ENCODE measurements at regions not wholly inside any gene's neighbourhood (a gene's known extent, or its start where the extent isn't known, plus 50 kb on each side); places are given as distances from the start of the nearest gene placed in this dataset.
"Not testable (repeated sequence)": the region's sequence is repeated elsewhere in the genome, so short reads cannot be mapped to it uniquely, and the experiment has no call there.

GRCh38 chr5:168121138-168121494 lies 170.3 kb upstream of the WWC1 start:
- no peak for DNase-seq

DNA sequence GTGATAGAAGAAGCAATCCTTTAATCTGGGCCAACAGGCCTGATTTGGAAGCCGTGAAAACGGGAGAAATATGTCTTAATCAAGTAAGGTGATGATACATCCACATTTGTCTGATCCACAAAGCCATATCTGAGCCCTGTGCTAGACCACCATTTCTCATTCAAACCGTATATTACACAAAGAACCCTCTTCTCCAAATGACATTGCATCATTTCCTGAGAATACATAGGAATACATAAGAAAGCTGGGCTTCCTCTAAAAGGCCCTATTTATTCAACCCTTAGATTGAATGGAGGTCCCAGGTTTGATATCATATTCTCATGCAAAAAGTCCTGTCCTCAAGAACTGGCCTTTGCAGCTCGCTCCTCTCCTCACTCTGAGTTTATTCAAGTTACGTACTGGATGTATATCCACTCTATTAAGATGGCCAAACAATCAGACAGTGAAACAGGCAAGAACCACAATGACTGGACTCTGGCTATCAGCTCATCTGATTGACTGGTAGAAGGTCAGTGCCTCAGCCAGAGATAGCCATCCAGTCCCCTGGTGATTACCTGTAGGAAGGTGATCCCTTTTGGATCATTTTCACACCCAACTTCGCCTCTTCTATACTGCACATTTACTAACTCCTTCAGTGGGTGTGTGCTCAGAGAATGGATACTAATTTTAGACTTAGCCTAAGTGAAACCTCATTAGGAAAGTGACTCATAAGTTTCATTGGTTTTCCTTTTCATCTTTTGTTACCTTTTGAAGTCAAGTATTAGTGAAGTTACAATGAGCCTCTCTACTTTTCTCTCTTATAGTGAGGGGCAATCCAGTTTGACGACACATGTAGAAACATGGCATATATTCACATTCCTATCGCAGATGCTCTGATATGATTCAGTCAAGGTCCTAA lies 167.6 kb upstream of the WWC1 start:
- DNase-seq = no peak

- DNase-seq = no peak
These were observed 165.8 kb upstream of the WWC1 start for GRCh38 chr5:168125445-168126199.

GRCh38 chr5:168126606-168127005 lies 164.8 kb upstream of the WWC1 start:
- no peak for DNase-seq

GRCh38 chr5:168128111-168128510 lies 163.3 kb upstream of the WWC1 start:
- DNase-seq = no peak

- no peak for DNase-seq
These were observed 162.9 kb upstream of the WWC1 start for GRCh38 chr5:168128557-168128956.

DNA sequence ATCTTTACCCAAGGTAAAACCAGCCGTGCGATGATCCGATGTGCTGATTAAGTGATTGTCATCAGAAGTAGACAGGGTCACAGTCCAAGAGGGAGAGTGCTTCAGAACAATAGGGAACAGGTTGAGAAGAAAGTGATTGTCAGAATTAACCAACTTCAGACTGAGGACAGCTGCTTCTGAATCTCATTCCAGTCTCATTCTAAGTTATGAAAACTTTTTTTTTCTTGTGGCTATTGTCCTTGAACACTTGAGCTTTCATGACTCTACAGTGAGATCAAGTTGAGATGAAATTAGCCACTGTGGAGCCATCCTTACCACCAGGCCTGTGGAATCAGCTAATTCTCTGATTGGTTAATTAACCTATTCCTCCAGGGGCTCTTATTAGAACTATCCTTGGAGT lies 159.9 kb upstream of the WWC1 start:
- DNase-seq = no peak

DNA sequence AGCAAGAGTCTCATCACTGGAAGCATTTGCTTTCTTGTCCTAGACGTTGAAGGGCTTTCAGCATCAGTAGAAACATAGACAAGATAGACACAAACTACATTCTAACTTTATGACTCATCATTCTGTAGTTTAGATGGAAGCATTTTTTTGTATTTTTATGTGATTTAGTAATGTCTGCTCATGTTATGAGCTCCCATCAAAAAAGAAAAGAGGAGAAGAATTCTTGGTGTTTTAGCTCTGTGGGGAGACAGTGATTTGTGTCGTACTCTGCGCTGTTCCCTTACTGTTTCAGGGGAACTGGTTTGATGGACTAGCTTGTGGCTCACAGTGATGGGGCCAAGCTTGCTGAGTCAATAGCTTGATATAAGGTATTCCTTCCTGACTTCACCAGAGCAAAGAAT lies 159.2 kb upstream of the WWC1 start:
- no peak for DNase-seq

DNA sequence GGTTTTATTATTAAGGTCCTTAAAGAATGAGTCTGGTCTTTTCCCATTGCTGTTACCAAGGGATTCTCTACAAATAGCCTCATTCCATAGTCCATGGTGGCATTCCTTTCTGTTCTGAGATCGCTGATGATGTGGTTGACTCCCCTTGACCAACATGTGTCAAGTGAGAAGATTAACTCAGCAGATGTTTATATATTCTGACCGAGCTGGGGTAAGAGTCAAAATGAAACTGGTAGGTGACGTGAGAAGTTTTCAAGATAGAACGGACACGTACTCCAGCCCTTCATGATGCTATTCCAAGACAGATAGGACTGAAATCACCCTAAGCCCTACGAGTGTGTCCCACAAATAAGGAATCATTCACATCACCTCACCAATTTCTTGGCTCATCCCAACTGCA lies 155.5 kb upstream of the WWC1 start:
- DNase-seq = no peak

- no peak for DNase-seq
These were observed 155.1 kb upstream of the WWC1 start for GRCh38 chr5:168136340-168136739.

- DNase-seq = no peak
These were observed 154.2 kb upstream of the WWC1 start for GRCh38 chr5:168137265-168137664.

DNA sequence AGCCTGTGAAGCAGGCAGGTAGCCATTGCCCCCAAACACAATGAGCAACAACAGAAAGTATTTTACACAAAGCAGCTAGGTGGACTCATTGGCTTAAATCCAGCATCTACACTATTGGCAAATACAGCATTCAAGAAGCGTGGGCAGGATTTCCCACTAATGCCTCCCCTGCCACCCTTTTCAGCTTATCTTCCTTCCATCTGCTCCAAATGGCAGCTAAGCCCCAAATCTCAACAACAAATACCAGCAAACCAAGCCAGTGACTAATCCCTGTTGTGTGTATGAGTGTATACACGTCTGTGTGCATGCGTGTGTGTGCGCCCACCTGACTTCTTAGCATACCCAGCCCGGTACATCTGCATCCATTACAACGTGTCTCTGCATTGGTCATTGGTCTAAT lies 151.2 kb upstream of the WWC1 start:
- no peak for DNase-seq

DNA sequence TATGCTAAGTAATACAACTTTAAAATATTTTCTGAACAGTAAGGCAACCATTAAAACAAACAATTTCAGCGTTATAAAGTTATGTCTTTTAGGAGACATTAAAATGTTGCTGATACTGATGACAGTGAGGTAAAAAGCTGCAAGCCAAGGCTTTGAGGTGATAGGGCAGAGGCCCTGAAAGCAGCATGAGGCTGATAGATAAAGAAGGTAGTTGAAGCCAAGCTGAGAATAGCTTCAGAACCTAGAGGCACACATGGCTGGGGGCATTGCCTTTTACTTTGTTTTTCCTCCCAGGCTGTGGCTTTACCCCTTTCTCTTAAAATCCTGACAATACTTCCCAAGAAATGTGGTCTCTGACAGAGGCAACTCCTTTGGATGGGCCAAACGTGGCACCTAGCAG lies 149.0 kb upstream of the WWC1 start:
- no peak for DNase-seq

DNA sequence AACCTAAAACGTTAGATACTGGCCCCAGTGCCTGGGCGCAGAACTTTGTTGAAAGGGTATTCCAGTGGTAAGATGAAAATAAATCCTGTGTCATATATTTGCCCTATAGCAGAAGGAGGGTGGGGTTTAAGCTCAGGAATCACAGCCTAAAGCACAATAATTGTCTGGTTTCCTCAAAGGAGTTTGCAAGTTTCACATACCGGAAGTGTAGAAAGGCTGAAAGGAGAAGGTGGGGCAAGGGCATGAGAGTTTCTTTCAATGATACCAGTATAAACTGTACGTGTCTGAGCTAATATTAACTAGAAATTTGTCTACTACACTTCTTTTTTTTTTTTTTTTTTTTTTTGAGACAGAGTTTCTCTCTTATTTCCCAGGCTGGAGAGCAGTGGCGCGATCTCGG lies 147.9 kb upstream of the WWC1 start:
- not testable (repeated sequence) for DNase-seq

- DNase-seq = no peak
These were observed 144.3 kb upstream of the WWC1 start for GRCh38 chr5:168147106-168147505.

- DNase-seq = no peak
These were observed 143.7 kb upstream of the WWC1 start for GRCh38 chr5:168147568-168148360.

DNA sequence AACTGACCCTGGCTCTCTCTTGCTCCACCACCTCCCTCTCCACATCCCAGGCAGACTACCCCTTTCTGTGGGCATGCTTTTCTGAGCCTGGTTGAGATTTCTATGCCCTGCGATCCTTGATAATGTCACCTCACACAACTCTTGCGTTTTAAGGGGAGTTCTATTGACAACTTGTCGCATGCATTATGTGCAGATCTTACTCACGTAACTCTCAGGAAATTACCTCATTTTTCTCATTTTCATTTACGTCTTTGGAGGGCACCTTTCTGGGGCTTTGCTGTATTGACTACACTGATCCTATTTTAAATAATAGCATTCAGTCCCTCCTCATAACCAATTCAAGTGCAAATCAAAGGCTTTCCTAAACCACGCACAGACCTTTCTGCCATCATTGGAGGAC lies 140.4 kb upstream of the WWC1 start:
- DNase-seq = no peak

DNA sequence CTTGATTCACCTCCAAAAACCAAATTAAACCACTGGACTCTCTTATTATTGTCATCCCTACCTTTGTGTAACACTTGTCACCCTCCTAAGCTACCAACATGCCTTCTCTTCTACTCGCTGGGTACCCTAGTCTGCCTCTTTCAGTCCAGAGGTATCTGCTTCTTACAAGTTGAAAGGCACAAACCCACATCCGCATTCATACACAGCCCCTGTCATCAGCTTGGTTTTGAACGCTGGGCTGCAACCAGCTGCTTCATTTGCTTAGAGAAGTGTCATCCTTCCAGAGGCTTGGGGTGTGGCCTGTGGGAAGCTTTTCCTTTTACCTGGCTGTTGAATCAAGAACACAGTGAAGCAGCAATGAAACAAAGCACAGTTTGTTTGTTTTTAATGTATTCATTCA lies 138.8 kb upstream of the WWC1 start:
- DNase-seq = no peak

DNA sequence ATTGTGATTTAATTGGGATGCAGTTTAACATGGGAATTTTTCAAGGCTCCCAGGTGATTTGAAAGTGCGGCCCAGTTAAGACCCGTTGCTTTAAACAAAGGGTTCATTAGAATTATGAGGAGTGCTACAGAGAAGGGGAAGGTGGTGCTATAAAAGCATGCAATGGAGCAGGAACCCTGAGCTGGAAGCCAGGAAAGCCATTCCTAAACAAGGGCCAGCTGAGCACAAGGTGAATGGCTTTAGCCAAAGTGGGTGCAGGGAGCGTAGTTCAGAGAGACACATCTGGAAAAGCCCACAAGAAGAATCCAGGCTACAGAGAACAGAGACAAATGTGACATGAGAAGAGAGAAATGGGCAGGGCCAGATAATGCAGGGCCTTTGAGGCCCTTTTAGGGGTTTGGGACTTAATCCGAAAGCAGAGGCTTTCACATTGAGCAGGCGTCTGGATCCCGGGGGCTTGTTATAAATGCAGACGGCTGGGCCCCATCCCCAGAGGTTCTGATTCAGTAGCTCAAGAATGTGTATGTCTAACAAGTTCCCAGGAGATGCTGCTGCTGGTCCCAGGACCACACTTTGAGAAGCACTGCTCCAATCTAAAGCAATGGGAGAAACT lies 138.1 kb upstream of the WWC1 start:
- DNase-seq = no peak

DNA sequence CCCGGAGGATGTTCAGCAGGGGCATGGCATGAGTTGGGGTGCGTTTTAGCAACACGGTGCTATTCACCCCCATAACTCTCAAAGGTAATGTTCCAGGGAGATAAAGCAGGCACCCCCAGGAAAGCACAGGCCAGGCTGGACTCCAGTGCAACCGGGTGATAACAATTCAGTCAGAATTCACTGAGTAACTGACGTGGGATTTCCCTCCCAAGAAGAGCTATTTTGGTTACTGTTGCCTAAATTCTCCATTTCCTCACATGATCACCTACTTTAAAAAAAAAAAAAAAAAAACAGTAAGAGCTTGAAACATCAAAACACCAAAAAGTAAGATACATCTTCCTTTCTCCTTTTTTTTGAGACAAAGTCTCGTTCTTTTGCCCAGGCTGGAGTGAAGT lies 137.6 kb upstream of the WWC1 start:
- DNase-seq = no peak

GRCh38 chr5:168155585-168155984 lies 135.9 kb upstream of the WWC1 start:
- DNase-seq = no peak

- no peak for DNase-seq
These were observed 135.3 kb upstream of the WWC1 start for GRCh38 chr5:168156170-168156569.

GRCh38 chr5:168157141-168157540 lies 134.3 kb upstream of the WWC1 start:
- no peak for DNase-seq
